Keratinocyte (primary cell): ENCODE measurements at regions not wholly inside any gene's neighbourhood (a gene's known extent, or its start where the extent isn't known, plus 50 kb on each side); places are given as distances from the start of the nearest gene placed in this dataset.

Source experiments
- CTCF ChIP-seq, 3 experiments: IDR thresholded peaks in 1 of 3; conservative IDR thresholded peaks in 1 of 3; optimal IDR thresholded peaks in 1 of 3; 2 replicates in 2 of 3; 3 replicates in 1 of 3; pipeline versions ENCODE3 to v1.5.1; 2011; ENCODE audit warnings: low read length in 3 of 3, mild to moderate bottlenecking in 3 of 3, moderate library complexity in 2 of 3, control low read depth in 1 of 3, inconsistent platforms in 1 of 3; ENCODE audit not compliant: insufficient read depth in 2 of 3; ENCODE audit errors: extremely low read depth in 1 of 3
- EZH2 ChIP-seq: IDR thresholded peaks from one replicate; pipeline ENCODE4 v1.6.1; 2012; ENCODE audit warnings: inconsistent platforms, mild to moderate bottlenecking, low read length, moderate library complexity

GRCh38 chr4:118417325-118417724, 64.5 kb upstream of the PRSS12 start:
- TF ChIP-seq CTCF (optimal IDR thresholded peaks at IDR 0.05 in 1 of 3, IDR thresholded peaks at IDR 0.05 in 1 of 3, conservative IDR thresholded peaks at IDR 0.05 in 1 of 3; ENCODE audit: extremely low read depth in 1 of 3, insufficient read depth in 2 of 3, low read length in 3 of 3) = no peak
- TF ChIP-seq EZH2 = no peak
